HG02981 (cell line): ENCODE measurements at regions not wholly inside any gene's neighbourhood (a gene's known extent, or its start where the extent isn't known, plus 50 kb on each side); places are given as distances from the start of the nearest gene placed in this dataset.
A peak's percentile ranks its signal among the peaks of the same experiment; 100 is the strongest.
"Not testable (repeated sequence)": the region's sequence is repeated elsewhere in the genome, so short reads cannot be mapped to it uniquely, and the experiment has no call there.

ENCODE experiments used
- ATAC-seq: cut with Tn5 transposase; IDR thresholded peaks from one replicate; pipeline ENCODE4 v1.9.1; 2021; ENCODE audit warnings: mild to moderate bottlenecking, moderate library complexity; ENCODE audit not compliant: unreplicated experiment

GRCh38 chr13:22980936-22981335 lies 199.8 kb upstream of the SGCG start:
- ATAC-seq = no peak

GRCh38 chr13:22993148-22993547 lies 187.6 kb upstream of the SGCG start:
- ATAC-seq = no peak

GRCh38 chr13:23003446-23003845 lies 177.3 kb upstream of the SGCG start:
- ATAC-seq = no peak

- no peak for ATAC-seq
Measured at GRCh38 chr13:23007426-23007825, 173.4 kb upstream of the SGCG start.

- no peak for ATAC-seq
Measured at GRCh38 chr13:23018143-23018542, 162.6 kb upstream of the SGCG start.

GRCh38 chr13:23020246-23020843 lies 160.4 kb upstream of the SGCG start:
- ATAC-seq = peak; percentile 91

GRCh38 chr13:23021906-23022305 lies 158.9 kb upstream of the SGCG start:
- ATAC-seq = no peak

- no peak for ATAC-seq
Measured at GRCh38 chr13:23022704-23023103, 158.1 kb upstream of the SGCG start.

- no peak for ATAC-seq
Measured at GRCh38 chr13:23025864-23026608, 154.7 kb upstream of the SGCG start.

- no peak for ATAC-seq
Measured at GRCh38 chr13:23039266-23039935, 141.4 kb upstream of the SGCG start.

- no peak for ATAC-seq
Measured at GRCh38 chr13:23042181-23042580, 138.6 kb upstream of the SGCG start.

GRCh38 chr13:23044906-23045305 lies 135.9 kb upstream of the SGCG start:
- no peak for ATAC-seq

- no peak for ATAC-seq
Measured at GRCh38 chr13:23050126-23050525, 130.7 kb upstream of the SGCG start.

GRCh38 chr13:23053711-23054110 lies 127.1 kb upstream of the SGCG start:
- not testable (repeated sequence) for ATAC-seq

GRCh38 chr13:23059173-23059572 lies 121.6 kb upstream of the SGCG start:
- no peak for ATAC-seq

- no peak for ATAC-seq
Measured at GRCh38 chr13:23060959-23061358, 119.8 kb upstream of the SGCG start.

- ATAC-seq = no peak
Measured at GRCh38 chr13:23067129-23067528, 113.7 kb upstream of the SGCG start.

- no peak for ATAC-seq
Measured at GRCh38 chr13:23069566-23069965, 111.2 kb upstream of the SGCG start.

GRCh38 chr13:23074075-23074828 lies 106.5 kb upstream of the SGCG start:
- ATAC-seq = no peak

GRCh38 chr13:23081220-23081619 lies 99.6 kb upstream of the SGCG start:
- no peak for ATAC-seq

- no peak for ATAC-seq
Measured at GRCh38 chr13:23081901-23082300, 98.9 kb upstream of the SGCG start.
